ENCODE measurements at regions not wholly inside any gene's neighbourhood (a gene's known extent, or its start where the extent isn't known, plus 50 kb on each side); places are given as distances from the start of the nearest gene placed in this dataset.

DNA sequence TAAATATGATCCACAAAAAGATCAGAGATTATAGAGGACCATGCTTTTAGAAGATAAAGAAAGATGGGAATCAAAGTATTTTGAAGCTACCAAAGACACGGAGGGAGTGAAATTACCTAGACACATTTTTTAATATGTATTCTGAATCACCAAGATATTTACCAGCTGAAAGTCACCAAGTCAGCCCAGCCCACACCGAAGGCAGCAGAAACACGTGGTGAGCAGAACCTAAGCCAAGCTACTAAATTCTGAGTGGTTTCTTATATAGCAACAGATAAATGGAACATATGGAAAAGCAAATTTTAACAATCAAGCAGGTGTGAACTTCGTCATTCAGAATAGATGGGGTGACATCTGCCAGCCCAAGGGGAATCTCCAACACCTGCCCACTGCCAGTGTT, 134.7 kb upstream of the AKR1E2 start:
- no TSS peak for BruUV-seq (replicated peaks)

DNA sequence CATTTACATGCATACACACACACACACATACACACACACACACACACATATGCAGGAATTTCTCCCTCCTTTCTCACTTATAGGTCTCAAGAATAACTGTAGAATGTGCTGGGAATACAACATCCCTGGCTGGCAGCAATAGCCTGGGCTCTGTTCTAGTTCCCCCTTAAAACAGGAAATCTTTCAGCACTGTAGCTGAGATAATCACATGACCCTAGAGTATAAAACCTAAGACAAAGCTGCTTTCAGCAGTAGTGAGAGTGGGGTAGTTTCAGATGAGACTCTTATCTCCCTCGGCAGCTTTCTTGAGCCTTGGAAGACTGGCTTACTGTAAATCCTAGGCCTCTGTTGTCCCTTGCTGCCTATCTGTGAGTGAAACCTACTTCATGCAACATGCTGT, 137.4 kb upstream of the AKR1E2 start:
- Histone ChIP-seq H3K4me1 (replicated peaks; ENCODE audit: insufficient read depth) (peaks cover 23% of the 10 kb centered on the region), H3K27me3 (ENCODE audit: insufficient read depth, low read depth) (no peaks in the 10 kb centered on the region), H3K9me3 (ENCODE audit: insufficient read depth, low read depth) (no peaks in the 10 kb centered on the region), H3K9me2 (ENCODE audit: insufficient read depth) (no peaks in the 10 kb centered on the region), H3K4me2 (no peak overlapping the region), H3F3A (ENCODE audit: insufficient read depth, low read depth) (peaks cover 5% of the 10 kb centered on the region; the same call in 1 of the 2 replicates), H3K36me3 (ENCODE audit: low read depth) (no peaks in the 10 kb centered on the region), H3K27ac (no peak overlapping the region), H3K4me3 (no peak overlapping the region), H4K20me1 (ENCODE audit: insufficient read depth) (no peaks in the 10 kb centered on the region), H3K79me2 (ENCODE audit: low read depth) (no peaks in the 10 kb centered on the region), H2AFZ (no peak overlapping the region)
- ChIA-PET POLR2A (ENCODE audit: unreplicated experiment) (no interaction called here), CTCF (no interaction called here)
- no TSS peak for BruUV-seq (replicated peaks)
- no peak for TF ChIP-seq EZH2 (IDR thresholded peaks at IDR 0.05; ENCODE audit: low read depth)
- TF ChIP-seq, protein P1, sequence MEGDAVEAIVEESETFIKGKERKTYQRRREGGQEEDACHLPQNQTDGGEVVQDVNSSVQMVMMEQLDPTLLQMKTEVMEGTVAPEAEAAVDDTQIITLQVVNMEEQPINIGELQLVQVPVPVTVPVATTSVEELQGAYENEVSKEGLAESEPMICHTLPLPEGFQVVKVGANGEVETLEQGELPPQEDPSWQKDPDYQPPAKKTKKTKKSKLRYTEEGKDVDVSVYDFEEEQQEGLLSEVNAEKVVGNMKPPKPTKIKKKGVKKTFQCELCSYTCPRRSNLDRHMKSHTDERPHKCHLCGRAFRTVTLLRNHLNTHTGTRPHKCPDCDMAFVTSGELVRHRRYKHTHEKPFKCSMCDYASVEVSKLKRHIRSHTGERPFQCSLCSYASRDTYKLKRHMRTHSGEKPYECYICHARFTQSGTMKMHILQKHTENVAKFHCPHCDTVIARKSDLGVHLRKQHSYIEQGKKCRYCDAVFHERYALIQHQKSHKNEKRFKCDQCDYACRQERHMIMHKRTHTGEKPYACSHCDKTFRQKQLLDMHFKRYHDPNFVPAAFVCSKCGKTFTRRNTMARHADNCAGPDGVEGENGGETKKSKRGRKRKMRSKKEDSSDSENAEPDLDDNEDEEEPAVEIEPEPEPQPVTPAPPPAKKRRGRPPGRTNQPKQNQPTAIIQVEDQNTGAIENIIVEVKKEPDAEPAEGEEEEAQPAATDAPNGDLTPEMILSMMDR (conservative IDR thresholded peaks at IDR 0.05), result no peak
- DNase-seq, result no peak
- intact Hi-C loops (cut with micrococcal nuclease; ENCODE audit: unreplicated experiment), result no loop called here

More for the DNA sequence above, 134.7 kb upstream of the AKR1E2 start:
- ChIA-PET POLR2A (ENCODE audit: unreplicated experiment) (interaction anchor here (0.6 to 0.7 kb wide), 3 partner anchors 20 to 909 kb away, joined by 3 to 20 read pairs (median 6); no protein-coding TSS in a partner anchor), CTCF (interaction anchor here (0.6 kb wide), 3 partner anchors 16 to 112 kb away, joined by 4 to 7 read pairs (median 6); no protein-coding TSS in a partner anchor)
- no peaks in the 10 kb centered on the region for H3K36me3 ChIP-seq (ENCODE audit: low read depth)
- H3K9me2 ChIP-seq (ENCODE audit: insufficient read depth), result no peaks in the 10 kb centered on the region
- no peaks in the 10 kb centered on the region for H3K9me3 ChIP-seq (ENCODE audit: insufficient read depth, low read depth)
- no peaks in the 10 kb centered on the region for H3K27me3 ChIP-seq (ENCODE audit: insufficient read depth, low read depth)
- H3K4me1 ChIP-seq (replicated peaks; ENCODE audit: insufficient read depth), result peaks cover 17% of the 10 kb centered on the region
- H3F3A ChIP-seq (ENCODE audit: insufficient read depth, low read depth), result peaks cover 5% of the 10 kb centered on the region; the same call in 1 of the 2 replicates
- intact Hi-C loops (cut with micrococcal nuclease; ENCODE audit: unreplicated experiment), result no loop called here
- no peaks in the 10 kb centered on the region for H3K79me2 ChIP-seq (ENCODE audit: low read depth)
- no peaks in the 10 kb centered on the region for H4K20me1 ChIP-seq (ENCODE audit: insufficient read depth)
- H2AFZ ChIP-seq, result no peak overlapping the region
- peak overlapping the region; percentile 7; the same call in 1 of the 2 replicates for H3K4me2 ChIP-seq
- peak in 1 of 2 experiments; percentile 8 for DNase-seq
- 0 out of 2 replicates have a peak overlapping the region, but pooled peaks have one; percentile 19 for H3K27ac ChIP-seq
- TF ChIP-seq, protein P1 (conservative IDR thresholded peaks at IDR 0.05), result no peak
- no peak overlapping the region for H3K4me3 ChIP-seq

DNA sequence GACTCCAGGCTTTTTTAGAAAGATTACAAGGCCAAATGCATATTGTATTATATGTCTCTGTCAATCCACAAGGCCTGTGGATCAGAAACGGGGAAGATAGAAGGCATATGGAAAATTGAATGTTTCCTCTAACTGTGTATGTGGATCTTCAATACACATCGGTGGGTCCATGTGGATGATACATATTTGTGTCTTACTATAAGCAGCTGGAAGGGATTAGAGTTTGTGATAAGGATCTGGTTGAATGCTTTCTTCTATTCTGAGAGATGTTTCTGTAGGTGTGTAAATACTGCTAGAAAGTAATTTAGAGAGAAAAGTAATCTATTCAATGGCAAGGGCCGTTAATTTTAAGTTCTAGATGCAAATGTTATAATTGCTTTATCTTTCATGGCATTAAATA, 137.8 kb upstream of the AKR1E2 start:
- Histone ChIP-seq H3K36me3 (ENCODE audit: low read depth) (no peaks in the 10 kb centered on the region), H3K4me2 (no peak overlapping the region), H3K27me3 (ENCODE audit: insufficient read depth, low read depth) (no peaks in the 10 kb centered on the region), H3K9me2 (ENCODE audit: insufficient read depth) (no peaks in the 10 kb centered on the region), H3K27ac (no peak overlapping the region), H4K20me1 (ENCODE audit: insufficient read depth) (no peaks in the 10 kb centered on the region), H3K79me2 (ENCODE audit: low read depth) (no peaks in the 10 kb centered on the region), H3F3A (ENCODE audit: insufficient read depth, low read depth) (peaks cover 5% of the 10 kb centered on the region; the same call in 1 of the 2 replicates), H2AFZ (no peak overlapping the region), H3K4me1 (replicated peaks; ENCODE audit: insufficient read depth) (peaks cover 23% of the 10 kb centered on the region), H3K4me3 (no peak overlapping the region), H3K9me3 (ENCODE audit: insufficient read depth, low read depth) (no peaks in the 10 kb centered on the region)
- no peak for DNase-seq
- ChIA-PET CTCF (no interaction called here), POLR2A (ENCODE audit: unreplicated experiment) (no interaction called here)
- intact Hi-C loops (cut with micrococcal nuclease; ENCODE audit: unreplicated experiment), result no loop called here
- no TSS peak for BruUV-seq (replicated peaks)
- TF ChIP-seq, protein P1 (conservative IDR thresholded peaks at IDR 0.05), result no peak
- TF ChIP-seq EZH2 (IDR thresholded peaks at IDR 0.05; ENCODE audit: low read depth), result no peak
